Stimulated activated CD4-positive, alpha-beta T cell treated with anti-CD3 and anti-CD28 coated beads, Interleukin-12 subunit alpha, Interleukin-12 subunit beta, amount 100 ng/mL, for 24 hours (primary cell): ENCODE measurements at regions not wholly inside any gene's neighbourhood (a gene's known extent, or its start where the extent isn't known, plus 50 kb on each side); places are given as distances from the start of the nearest gene placed in this dataset.
"Not testable (repeated sequence)": the region's sequence is repeated elsewhere in the genome, so short reads cannot be mapped to it uniquely, and the experiment has no call there.

Source experiments
- DNase-seq, 2 experiments: peaks; one replicate each; pipeline ENCODE4 v3.0.0-alpha.2; 2020; ENCODE audit warnings: low read depth in 2 of 2

DNA sequence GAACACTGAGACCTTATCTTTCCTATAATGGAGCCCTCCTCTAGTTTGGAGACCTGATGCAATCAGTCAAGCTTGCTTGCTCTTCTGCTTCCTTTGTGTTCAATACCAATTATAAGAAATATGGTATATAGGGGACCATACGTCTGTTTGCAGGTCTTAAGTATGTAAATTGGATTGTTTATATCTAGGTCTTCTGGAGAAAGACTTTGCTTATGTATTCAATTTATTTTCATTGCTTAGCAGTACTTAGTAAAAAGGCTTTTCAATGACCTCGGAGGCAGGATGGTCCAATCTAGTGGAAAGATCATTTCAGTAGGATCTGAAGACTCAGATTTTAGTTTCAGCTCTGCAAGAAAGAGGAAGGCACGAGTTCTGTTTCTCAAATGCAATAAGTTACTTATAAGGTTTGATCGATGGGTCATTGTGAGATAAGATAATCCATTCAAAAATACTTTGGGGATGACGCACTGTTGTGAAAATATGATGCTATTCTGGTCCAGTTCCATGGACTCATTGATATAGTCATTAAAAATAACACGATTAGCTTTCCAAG, 571.6 kb downstream of the SH2D4B start:
- no peak for DNase-seq

DNA sequence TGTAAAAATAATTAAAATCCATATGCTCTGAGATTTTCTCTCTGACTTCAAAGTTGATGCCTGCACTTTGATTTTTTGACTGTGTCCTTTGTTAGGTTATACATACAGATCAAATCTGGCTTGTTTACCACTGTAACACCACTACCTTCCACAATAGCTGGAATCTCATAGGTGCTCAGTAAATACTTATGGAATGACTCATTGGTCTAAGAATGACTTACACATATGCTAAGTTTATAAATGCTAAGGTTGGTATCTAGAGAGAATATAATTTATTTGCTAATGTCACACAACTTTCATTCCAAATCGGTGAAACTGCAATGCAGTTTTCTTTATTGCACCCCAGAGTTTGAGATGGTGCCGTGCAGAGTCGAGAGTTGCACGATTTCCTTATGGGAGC, 578.5 kb downstream of the SH2D4B start:
- no peak for DNase-seq

DNA sequence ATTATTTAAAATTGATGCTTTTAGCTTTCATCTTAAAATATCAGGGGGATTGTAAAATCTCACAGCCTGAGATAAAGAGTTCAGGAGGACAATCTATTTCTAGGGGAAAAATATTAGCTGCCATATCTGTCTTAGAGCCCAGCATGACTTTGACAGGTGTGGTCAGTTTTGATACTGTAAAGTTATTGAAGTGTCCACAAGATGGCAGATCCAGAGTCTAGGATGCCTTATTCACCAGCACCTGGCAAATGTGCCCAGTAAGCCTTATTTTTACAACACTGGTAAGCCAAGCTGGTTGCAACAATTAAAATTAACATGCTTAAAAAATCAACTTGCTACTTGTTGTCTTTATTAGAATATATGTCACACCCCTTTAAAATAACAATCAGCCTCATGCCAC, 579.3 kb downstream of the SH2D4B start:
- no peak for DNase-seq

DNA sequence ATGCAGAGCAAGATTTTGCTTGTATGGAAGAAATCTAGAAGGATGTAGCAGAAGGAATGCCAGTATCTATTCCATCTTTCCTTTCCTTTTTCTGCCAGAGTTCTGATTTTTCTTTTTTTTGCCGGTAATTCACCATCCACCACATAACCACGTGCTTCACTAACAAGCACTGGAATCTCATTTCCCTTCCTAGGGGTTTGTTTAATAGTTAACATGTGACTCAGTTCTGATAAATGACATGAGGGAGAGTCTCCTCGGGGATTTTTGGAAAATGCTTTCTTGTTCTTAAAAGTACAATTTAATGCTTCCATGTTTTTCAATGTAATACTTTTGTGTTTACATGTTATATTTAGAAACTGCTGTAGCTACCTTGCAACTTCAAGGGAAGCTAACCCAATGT, 590.2 kb downstream of the SH2D4B start:
- DNase-seq, result no peak

DNA sequence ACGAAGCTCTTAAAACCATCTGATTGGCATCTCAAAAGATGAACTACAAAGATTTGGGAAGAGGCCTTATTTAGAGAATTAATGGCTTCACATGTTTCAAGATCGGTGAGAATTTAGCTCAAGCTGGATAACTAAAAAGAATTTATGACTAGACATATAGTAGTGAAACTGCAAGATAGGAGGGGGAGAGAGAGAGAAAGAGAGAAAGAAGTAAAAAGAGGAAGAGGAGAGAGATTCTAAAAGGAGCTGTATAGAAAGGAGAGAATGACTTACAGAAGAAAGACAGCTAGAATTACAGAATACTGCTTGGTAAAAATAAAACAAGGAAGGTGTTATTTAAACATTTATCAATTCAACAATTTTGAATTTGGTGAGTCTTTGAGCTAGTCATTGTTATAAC, 592.3 kb downstream of the SH2D4B start:
- no peak for DNase-seq

DNA sequence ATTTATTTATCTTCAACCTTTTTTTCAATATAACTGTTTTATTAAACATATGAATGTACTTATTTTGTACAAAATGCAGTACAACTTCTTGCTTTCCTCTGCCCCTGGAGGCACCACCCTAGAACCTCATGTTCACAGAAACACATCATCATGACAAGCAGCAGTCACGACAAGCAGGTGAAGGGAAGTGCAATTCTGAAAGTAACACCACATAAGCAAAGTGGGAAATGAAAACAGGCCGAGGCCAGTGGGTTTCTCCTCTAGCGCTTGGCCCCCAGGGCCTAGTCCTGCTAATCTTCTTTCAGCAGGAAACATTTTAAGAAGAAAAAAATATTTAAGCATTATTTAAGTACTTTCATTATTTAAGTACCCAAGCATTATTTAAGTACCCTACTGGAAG, 598.1 kb downstream of the SH2D4B start:
- no peak for DNase-seq

DNA sequence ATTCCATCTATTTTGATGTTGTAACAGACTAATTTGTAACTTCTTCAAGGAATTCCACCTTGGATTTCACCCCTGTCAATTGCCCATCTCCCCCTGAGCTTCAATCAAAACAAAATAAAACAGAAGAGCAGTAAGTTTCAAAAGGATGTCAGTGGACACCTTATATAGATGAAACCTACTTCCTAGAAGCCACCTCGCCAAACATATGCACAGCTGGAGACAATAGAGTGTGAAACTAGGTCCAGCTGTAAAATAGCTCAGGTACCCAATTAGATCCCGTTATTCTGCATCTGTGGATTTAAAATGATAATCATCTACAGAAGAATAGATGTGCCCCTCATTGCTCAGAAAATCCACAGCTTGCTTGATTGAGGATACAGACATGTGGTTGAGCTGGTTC, 598.6 kb downstream of the SH2D4B start:
- no peak for DNase-seq

DNA sequence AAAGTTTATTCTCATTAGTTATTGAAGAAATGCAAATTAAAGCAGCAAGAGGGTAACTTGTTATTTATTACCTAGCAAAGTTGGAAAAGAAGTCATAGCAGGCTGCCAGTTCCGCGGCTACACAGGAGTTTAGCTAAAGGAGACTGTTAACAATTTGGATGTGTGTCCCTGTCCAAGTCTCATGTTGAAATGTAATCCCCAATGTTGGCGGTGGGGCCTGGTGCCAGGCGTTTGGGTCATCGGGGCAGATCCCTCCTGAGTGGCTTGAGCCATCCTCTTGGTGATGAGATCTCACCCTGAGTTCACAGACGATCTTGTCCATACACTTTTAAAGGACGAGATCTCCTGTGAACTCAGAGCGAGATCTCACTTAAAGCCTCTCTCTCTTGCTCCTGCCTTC, 608.3 kb downstream of the SH2D4B start:
- DNase-seq, result no peak

DNA sequence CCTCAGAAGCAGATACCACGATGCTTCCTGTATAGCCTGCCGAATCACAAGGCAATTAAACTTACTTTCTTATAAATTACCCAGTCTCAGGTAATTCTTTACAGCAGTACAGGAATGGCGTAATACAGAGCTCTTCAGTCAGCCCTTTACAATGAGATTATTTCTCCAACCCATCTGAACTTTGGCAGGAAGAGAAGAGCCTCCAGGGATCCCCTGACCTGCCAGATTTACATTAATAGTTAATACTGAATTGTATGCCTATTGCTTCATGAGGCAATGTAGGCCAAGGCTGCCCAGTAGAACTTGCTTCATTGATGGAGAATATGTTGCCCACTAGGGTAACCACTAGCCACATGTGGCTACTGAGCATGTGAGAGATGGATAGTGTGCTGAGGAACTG, 608.7 kb downstream of the SH2D4B start:
- DNase-seq, result no peak

DNA sequence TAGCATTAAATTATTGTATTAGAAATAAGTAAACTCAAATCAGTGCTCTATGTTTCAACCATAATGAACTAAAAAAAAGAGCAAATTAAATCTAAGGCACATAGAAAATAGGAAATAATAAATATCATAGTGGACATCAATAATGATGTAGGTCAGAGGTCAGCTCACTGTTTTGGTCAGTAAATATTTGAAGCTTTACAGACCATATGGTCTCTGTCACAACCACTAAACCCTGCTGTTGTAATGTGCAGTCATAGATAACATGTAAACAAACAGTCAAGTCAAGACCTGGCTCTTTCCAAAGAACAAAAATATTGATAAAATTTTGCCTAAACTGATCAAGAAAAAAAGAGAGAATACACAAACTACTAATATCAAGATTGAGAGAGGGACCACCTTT, 615.0 kb downstream of the SH2D4B start:
- DNase-seq, result no peak

DNA sequence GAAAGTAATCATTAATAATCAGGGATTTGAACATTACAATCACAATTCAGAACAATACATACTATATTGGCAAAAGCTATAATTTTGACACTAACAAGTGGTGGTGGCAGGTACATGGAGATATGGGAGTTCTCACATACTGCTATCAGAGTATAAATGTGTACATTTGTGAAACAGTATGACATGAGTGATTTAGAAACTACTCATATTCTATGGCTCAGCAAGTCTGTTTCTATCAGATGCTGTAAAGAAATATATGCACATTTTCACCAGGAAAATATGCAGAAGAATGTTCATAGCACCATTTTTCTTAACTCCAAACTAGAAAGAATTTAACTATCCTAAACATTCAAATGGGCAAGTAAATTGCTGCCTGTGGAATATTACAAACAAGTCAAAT, 620.0 kb downstream of the SH2D4B start:
- no peak for DNase-seq

DNA sequence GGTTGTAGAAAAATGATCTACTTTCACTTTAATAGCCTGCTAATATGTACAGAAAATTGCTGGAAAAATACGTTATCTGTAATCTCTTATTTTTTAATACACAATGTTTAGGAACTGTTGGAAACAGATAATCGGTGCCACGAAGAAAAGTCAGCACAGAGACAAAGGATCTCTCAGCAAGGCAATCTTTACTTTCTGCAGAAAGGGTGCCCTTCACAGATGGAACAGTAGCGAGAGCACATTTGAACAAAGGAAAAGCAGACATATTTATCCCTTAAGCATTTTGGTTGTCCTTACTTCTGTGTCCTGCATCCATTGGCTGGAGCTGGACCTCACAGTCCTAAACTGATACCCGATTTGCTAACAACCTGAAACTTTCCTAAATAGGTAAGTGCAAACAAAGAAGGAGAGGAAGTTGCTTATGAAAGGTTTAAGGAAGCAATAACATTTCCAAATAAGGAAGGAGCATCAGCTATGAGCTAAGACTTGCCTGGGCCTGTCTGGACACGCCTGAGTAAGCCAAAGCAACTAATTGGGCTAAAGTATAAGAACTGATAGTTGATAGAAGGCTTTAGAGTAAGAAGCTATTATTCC, 640.0 kb downstream of the SH2D4B start:
- DNase-seq, result no peak

DNA sequence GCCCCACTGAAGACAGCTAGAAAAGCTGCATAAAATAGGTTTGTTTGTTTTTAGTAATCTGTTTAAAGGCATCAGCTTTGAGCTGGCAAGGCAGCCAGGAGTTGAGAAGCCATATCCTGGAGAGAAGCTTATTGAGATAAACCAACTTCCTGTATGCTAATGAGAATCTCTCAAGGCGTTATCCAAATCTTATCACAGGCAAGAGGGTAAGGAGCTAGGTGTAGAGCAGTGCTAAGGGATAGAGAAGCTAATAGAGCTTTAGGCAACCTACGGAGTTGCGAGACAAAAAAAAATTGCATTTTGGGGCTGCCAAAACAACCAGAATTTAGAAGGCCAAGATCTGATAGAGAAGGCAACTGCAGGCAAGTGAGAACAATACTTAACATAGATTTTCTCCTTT, 641.6 kb downstream of the SH2D4B start:
- DNase-seq, result no peak

DNA sequence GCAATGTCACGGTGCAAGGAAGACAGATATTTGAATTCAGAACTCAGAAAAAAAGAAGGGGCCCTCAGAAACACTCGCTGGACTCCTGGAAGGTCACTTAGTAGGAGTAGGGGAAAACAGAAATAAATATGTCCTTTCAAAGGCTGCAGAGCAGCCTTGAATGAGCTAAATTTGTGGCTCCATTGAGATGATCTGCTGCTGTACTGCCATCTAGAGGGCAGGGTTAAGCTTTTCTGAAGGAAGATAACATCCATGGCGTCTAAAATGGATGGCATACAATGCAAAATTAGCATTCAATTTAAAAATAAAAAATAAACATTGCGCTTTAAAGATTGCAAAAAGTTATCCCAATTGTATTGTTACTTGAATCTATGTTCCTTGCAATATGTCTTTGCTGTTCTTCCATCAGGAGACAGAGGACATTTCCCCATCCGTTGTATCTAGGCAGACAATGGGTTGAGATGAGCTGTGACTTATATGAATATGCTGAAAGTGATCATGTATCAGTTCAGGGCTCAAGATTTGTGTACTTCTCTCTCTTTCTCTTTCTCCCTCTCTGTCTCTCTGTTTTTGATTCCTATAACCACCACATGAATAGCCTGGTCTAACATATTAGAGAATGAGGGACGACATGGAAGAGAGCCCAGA, 642.2 kb downstream of the SH2D4B start:
- DNase-seq, result no peak

DNA sequence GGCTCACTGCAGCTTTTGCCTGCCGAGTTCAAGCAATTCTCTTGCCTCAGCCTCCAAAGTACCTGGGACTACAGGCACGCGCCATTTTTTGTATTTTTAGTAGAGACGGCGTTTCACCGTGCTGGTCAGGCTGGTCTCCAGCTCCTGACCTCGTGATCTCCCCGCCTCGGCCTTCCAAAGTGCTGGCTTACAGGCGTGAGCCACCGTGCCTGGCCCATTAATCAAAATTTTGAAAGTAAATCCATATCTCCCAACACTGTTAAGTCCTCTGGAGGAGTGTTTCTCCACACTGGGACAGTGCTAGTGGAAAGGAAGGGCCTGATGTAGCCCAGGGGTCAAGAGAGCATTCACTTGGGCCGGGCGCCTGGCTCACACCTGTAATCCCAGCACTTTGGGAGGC, 644.6 kb downstream of the SH2D4B start:
- DNase-seq, result no peak

DNA sequence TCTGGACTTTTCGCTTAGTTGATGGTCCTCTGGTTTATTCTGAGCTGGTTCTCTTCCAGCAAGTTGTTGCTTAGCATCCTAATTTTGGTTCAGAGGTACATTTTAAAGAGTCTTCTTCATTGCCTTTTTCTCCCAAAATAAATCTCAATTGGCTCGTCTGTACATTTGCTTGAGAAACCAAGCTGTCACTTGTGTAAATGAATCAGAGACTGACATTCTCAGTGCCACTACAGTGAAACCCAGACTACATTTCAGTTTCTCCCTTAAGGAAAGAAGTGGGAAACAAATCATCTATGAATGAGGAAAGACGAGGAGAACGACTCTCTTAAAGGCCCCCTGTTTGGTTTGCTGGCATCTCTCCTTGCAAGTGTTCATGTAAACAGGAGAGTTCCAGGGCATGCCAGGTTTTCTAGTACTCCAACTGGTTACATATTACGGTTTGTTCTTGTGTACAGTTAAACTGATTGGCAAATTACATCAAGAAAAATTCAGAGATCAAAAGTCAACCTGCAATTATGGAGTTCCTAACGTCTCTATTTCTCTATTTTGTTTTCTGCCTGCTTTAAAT, 654.6 kb downstream of the SH2D4B start:
- DNase-seq, result no peak

DNA sequence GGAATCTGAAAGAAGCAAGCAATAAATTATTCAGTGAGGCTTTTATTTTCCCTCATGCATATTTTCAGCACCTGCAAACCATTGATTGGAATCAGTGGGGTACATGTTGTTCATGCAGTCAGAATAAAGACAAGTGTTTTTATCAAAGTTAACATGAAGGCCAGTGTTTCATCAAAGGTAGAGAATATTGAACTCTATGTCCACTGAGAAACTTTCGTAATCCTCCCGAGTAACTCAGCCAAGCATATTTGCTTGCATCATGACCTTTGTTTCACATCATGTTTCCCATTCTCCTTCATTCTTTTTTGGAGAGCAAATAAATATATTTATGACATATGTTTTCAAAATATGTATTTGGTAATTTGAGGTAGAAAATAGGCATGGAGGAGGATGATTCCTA, 663.1 kb downstream of the SH2D4B start:
- no peak for DNase-seq

DNA sequence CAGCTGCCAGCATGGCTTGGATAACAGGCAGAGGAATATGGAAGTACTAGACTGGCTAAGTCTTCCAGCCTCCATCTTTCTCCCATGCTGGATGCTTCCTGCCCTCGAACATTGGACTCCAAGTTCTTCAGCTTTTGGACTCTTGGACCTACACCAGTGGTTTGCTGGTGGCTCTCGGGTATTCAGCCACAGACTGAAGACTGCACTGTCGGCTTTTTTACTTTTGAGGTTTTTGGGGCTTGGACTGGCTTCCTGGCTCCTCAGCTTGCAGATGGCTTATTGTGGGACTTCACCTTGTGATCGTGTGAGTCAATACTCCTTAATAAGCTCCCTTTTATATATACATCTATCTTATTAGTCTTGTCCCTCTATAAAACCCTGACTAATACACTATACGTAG, 667.6 kb upstream of the NRG3 start:
- not testable (repeated sequence) for DNase-seq

DNA sequence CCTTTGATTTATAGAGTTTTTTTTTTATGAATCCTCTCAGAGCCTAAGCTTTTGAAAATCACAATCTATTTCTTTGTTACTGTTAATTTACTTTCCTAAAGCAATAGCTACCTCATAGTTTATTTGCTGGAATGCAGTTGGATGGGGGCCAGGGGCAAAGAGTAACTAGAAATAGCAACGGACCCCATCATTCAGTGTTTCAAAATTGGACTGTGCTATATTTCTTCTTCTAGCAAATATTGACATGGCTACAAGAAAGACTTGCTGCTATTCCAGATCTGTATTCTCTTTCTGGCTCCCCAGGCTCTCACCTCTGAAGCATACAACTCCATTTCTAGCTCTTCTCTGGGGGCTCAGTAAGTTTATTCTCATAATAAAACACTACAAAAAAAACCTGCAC, 661.6 kb upstream of the NRG3 start:
- no peak for DNase-seq

DNA sequence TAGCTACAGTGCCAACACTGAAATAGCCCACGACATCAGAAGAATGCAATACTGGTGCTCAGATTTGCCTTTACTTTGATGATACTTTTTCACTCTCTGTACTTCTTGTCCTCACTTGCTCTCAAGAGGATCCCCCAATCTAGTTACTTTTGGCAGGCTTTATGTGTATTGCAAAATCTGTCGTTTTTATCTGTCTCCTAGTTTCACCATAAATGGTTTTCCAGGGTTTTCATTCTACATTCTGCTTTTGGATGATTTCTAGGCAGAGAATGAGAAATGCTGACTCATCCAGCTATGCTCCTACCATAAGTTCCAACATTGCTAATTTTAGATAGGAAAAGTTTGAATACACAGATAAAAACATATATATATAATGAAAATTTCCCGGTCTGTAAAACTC, 659.5 kb upstream of the NRG3 start:
- no peak for DNase-seq

DNA sequence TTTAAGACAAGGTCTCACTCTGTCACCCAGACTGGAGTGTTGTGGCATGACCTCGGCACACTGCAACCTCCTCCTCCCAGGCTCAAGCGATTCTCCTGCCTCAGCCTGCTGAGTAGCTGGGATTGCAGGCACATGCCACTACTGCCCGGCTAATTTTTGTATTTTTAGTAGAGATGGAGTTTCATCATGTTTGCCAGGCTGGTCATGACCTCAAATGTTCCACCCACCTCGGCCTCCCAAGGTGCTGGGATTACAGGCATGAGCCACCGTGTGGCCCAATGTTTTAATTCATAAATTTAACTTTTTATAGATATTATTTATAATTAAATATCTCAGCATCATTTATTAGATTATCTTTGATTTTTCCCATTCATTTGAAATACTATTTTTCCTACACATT, 658.0 kb upstream of the NRG3 start:
- no peak for DNase-seq

DNA sequence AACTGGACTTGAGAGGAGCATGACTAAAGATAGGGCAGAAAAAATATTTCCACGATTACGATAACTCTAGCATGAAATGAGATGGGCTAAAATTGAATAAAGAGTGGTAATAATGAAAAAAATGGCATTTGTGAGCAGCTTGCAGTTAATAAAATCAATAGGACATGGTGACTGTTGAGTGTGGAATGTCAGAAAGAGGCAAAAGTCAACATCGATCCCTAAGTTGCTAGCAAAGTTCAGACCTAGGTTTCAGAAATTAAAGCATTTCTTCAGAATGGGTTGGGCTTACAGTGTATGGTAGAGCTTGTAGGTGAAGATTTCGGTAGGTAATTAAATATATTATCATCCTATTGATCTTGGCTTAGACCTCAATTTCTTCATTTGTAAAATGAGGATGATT, 656.7 kb upstream of the NRG3 start:
- DNase-seq, result no peak

DNA sequence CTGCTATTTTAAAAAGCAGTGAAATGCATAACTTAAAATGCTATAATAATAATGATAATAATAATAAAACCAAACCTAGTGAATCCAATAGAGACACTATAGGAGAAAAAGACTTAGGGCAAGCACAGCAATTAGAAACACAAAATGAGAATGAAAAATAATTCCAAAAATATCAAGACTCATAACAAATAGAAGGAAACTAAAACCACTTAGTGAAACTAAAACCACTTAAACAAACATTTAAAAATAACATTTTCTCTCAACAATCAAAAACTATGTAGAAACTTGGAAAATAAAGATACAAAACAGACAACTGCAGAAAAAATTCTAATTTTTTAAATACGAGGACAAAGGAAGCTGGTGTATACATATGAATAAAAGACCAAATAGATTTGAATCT, 655.2 kb upstream of the NRG3 start:
- no peak for DNase-seq

DNA sequence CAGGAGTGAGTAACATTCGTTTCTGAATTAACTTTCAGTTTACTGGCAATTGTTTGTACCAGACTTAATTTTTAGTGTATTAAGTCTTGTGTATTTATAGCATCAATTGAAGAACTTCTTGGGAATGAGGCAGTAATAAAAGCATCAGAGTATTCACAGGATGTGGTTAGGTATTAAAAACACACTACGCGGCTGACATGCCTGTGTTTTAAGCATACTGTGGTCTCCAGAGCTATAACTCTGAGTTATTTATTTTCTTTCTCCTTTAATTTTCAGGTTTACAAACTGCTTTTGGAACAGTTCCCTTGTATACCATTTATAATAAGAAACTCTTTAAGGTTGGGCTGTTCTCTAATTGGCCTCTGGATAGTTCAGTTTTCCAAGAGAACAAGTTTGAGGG, 626.1 kb upstream of the NRG3 start:
- DNase-seq, result no peak
